Liver (tissue), 8 donors: ENCODE measurements at regions not wholly inside any gene's neighbourhood (a gene's known extent, or its start where the extent isn't known, plus 50 kb on each side); places are given as distances from the start of the nearest gene placed in this dataset.

Experiments used
- DNase-seq: peaks from one replicate; pipeline ENCODE4 v3.0.0-alpha.2; 2017; ENCODE audit warnings: low spot score
- H3K27ac ChIP-seq, 2 donors: one replicate each; pipeline ENCODE4 v1.7.0; 2013; ENCODE audit warnings: inconsistent platforms in 2 of 2, low read length in 2 of 2, control low read depth in 1 of 2, low read depth in 1 of 2, mild to moderate bottlenecking in 1 of 2
- H3K27me3 ChIP-seq, 4 donors: one replicate each; pipeline versions ENCODE4 v1.6.1 to v1.7.0; 2013; ENCODE audit warnings: low read length in 3 of 4, inconsistent platforms in 1 of 4, mild to moderate bottlenecking in 1 of 4, moderate library complexity in 1 of 4; ENCODE audit not compliant: control insufficient read depth in 4 of 4, insufficient read depth in 4 of 4
- H3K36me3 ChIP-seq, 4 donors: one replicate each; pipeline versions ENCODE4 v1.6.1 to v1.7.0; 2013; ENCODE audit warnings: low read length in 3 of 4, mild to moderate bottlenecking in 3 of 4, low read depth in 1 of 4, moderate library complexity in 1 of 4; ENCODE audit not compliant: control insufficient read depth in 4 of 4, insufficient read depth in 3 of 4
- H3K4me1 ChIP-seq, 4 donors: one replicate each; pipeline versions ENCODE4 v1.6.1 to v1.7.0; 2013; ENCODE audit warnings: low read length in 3 of 4, mild to moderate bottlenecking in 3 of 4, moderate library complexity in 1 of 4; ENCODE audit not compliant: control insufficient read depth in 4 of 4, insufficient read depth in 4 of 4
- H3K4me3 ChIP-seq, 3 donors: one replicate each; pipeline versions ENCODE4 v1.6.1 to v1.7.0; 2013; ENCODE audit warnings: low read length in 3 of 3, control low read depth in 1 of 3, low read depth in 1 of 3, mild to moderate bottlenecking in 1 of 3
- H3K9ac ChIP-seq, 2 donors: one replicate each; pipeline ENCODE4 v1.7.0; 2013; ENCODE audit warnings: low read length in 2 of 2, mild to moderate bottlenecking in 2 of 2, moderate library complexity in 2 of 2, control low read depth in 1 of 2, low read depth in 1 of 2
- H3K9me3 ChIP-seq, 4 donors: one replicate each; pipeline versions ENCODE4 v1.6.1 to v1.7.0; 2013; ENCODE audit warnings: low read length in 3 of 4; ENCODE audit not compliant: control insufficient read depth in 4 of 4
- CTCF ChIP-seq: fragments of 150-350 bp; IDR thresholded peaks from 2 replicates; pipeline ENCODE4 v1.5.1; 2017; ENCODE audit warnings: improper control_type of control experiment, low read depth, low read length; ENCODE audit not compliant: missing input control
- EGR1 ChIP-seq, 2 donors: IDR thresholded peaks; 2 replicates each; pipeline ENCODE4 v1.6.1; 2016 to 2018; ENCODE audit warnings: antibody characterized with exemption in 2 of 2, low read depth in 2 of 2
- FOXA1 ChIP-seq: IDR thresholded peaks from 2 replicates; pipeline ENCODE4 v1.6.1; 2016; ENCODE audit warnings: antibody characterized with exemption
- FOXA2 ChIP-seq: IDR thresholded peaks from 2 replicates; pipeline ENCODE4 v1.6.1; 2016; ENCODE audit warnings: antibody characterized with exemption
- GABPA ChIP-seq, 2 donors: IDR thresholded peaks in 1 of 2; conservative IDR thresholded peaks in 1 of 2; 2 replicates each; pipeline ENCODE4 v1.6.1; 2016; ENCODE audit warnings: antibody characterized with exemption in 2 of 2, mild to moderate bottlenecking in 1 of 2, moderate library complexity in 1 of 2
- HNF4A ChIP-seq, 2 donors: conservative IDR thresholded peaks; 2 replicates each; pipeline ENCODE4 v1.6.1; 2016; ENCODE audit warnings: antibody characterized with exemption in 2 of 2, mild to moderate bottlenecking in 2 of 2
- HNF4G ChIP-seq: IDR thresholded peaks from 2 replicates; pipeline ENCODE4 v1.6.1; 2016; ENCODE audit warnings: antibody characterized with exemption
- JUND ChIP-seq, 2 donors: IDR thresholded peaks; 2 replicates each; pipeline ENCODE4 v1.6.1; 2016; ENCODE audit warnings: antibody characterized with exemption in 2 of 2
- NR2F2 ChIP-seq: IDR thresholded peaks from 2 replicates; pipeline ENCODE4 v1.6.1; 2016; ENCODE audit warnings: antibody characterized with exemption
- RAD21 ChIP-seq, 2 donors: IDR thresholded peaks; 2 replicates each; pipeline ENCODE4 v1.6.1; 2016; ENCODE audit warnings: antibody characterized with exemption in 2 of 2, mild to moderate bottlenecking in 2 of 2
- RXRA ChIP-seq, 2 donors: IDR thresholded peaks; 2 replicates each; pipeline ENCODE4 v1.6.1; 2017 to 2018; ENCODE audit warnings: antibody characterized with exemption in 2 of 2, mild to moderate bottlenecking in 1 of 2
- SP1 ChIP-seq: IDR thresholded peaks from 2 replicates; pipeline ENCODE4 v1.6.1; 2018; ENCODE audit warnings: antibody characterized with exemption, mild to moderate bottlenecking
- TAF1 ChIP-seq: conservative IDR thresholded peaks from 2 replicates; pipeline ENCODE4 v1.6.1; 2016; ENCODE audit warnings: antibody characterized with exemption, mild to moderate bottlenecking
- YY1 ChIP-seq: IDR thresholded peaks from 2 replicates; pipeline ENCODE4 v1.6.1; 2016; ENCODE audit warnings: antibody characterized with exemption, mild to moderate bottlenecking
- WGBS: extraction: QIAGEN DNeasy Blood & Tissue Kit; methylation state at CpG from one replicate; pipeline ENCODE4 v1.1.7; 2013; 5-methylcytosine and 5-hydroxymethylcytosine counted together
- TF ChIP-seq, protein P1 (sequence below): IDR thresholded peaks from 2 replicates; pipeline ENCODE4 v1.6.1; 2016; ENCODE audit warnings: antibody characterized with exemption
- TF ChIP-seq, protein P2 (sequence below): IDR thresholded peaks from 2 replicates; pipeline ENCODE4 v1.6.1; 2016; ENCODE audit warnings: antibody characterized with exemption
- TF ChIP-seq, protein P3 (sequence below): IDR thresholded peaks from 2 replicates; pipeline ENCODE4 v1.6.1; 2016; ENCODE audit warnings: antibody characterized with exemption
- TF ChIP-seq, protein P4 (sequence below): IDR thresholded peaks from 2 replicates; pipeline ENCODE4 v1.6.1; 2016; ENCODE audit warnings: antibody characterized with exemption, mild to moderate bottlenecking
- donor health status: healthy.
- donor health status: healthy.
- donor health status: healthy.
- donor health status: healthy.
- donor health status: healthy.

- no peak for DNase-seq
- no peaks in the 10 kb centered on the region for H3K4me1 ChIP-seq
- H3K9me3 ChIP-seq, result no peaks in the 10 kb centered on the region
- WGBS, result 59% methylated on average over 11 of the region's 11 CpGs
- TF ChIP-seq, protein P1, sequence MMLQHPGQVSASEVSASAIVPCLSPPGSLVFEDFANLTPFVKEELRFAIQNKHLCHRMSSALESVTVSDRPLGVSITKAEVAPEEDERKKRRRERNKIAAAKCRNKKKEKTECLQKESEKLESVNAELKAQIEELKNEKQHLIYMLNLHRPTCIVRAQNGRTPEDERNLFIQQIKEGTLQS, result no peak
- TF ChIP-seq YY1, result no peak
- TF ChIP-seq RXRA (IDR thresholded peaks at IDR 0.05), result no peak
- no peak for TF ChIP-seq HNF4A (conservative IDR thresholded peaks at IDR 0.05)
- TF ChIP-seq, protein P2, sequence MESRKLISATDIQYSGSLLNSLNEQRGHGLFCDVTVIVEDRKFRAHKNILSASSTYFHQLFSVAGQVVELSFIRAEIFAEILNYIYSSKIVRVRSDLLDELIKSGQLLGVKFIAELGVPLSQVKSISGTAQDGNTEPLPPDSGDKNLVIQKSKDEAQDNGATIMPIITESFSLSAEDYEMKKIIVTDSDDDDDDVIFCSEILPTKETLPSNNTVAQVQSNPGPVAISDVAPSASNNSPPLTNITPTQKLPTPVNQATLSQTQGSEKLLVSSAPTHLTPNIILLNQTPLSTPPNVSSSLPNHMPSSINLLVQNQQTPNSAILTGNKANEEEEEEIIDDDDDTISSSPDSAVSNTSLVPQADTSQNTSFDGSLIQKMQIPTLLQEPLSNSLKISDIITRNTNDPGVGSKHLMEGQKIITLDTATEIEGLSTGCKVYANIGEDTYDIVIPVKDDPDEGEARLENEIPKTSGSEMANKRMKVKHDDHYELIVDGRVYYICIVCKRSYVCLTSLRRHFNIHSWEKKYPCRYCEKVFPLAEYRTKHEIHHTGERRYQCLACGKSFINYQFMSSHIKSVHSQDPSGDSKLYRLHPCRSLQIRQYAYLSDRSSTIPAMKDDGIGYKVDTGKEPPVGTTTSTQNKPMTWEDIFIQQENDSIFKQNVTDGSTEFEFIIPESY, result no peak
- no peak for TF ChIP-seq EGR1 (IDR thresholded peaks at IDR 0.05; ENCODE audit: low read depth in 2 of 2)
- TF ChIP-seq HNF4G, result no peak
- TF ChIP-seq CTCF, result no peak
- TF ChIP-seq NR2F2, result no peak
- TF ChIP-seq RAD21 (IDR thresholded peaks at IDR 0.05), result no peak
- no peak for TF ChIP-seq GABPA (IDR thresholded peaks at IDR 0.05 in 1 of 2, conservative IDR thresholded peaks at IDR 0.05 in 1 of 2)
- no peak for TF ChIP-seq FOXA1
- no peak for TF ChIP-seq TAF1
- TF ChIP-seq, protein P3, sequence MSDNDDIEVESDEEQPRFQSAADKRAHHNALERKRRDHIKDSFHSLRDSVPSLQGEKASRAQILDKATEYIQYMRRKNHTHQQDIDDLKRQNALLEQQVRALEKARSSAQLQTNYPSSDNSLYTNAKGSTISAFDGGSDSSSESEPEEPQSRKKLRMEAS, result no peak
- no peak for TF ChIP-seq FOXA2
- no peaks in the 10 kb centered on the region for H3K27me3 ChIP-seq
- H3K9ac ChIP-seq, result no peak overlapping the region
- no peaks in the 10 kb centered on the region for H3K36me3 ChIP-seq
- H3K27ac ChIP-seq, result no peak overlapping the region
- no peak overlapping the region for H3K4me3 ChIP-seq
Measured at GRCh38 chr18:75874401-75875089, 447.0 kb upstream of the SMIM21 start.

GRCh38 chr18:75871596-75871995 is 444.1 kb upstream of the SMIM21 start:
- Histone ChIP-seq H3K4me3 (no peak overlapping the region), H3K9me3 (no peaks in the 10 kb centered on the region), H3K27me3 (no peaks in the 10 kb centered on the region), H3K9ac (no peak overlapping the region), H3K27ac (no peak overlapping the region), H3K4me1 (no peaks in the 10 kb centered on the region), H3K36me3 (no peaks in the 10 kb centered on the region)
- no peak for DNase-seq
- WGBS, result 63% methylated on average over 3 of the region's 3 CpGs
- TF ChIP-seq YY1, result no peak

GRCh38 chr18:75869162-75869561 is 441.7 kb upstream of the SMIM21 start:
- Histone ChIP-seq H3K4me1 (no peaks in the 10 kb centered on the region), H3K27ac (no peak overlapping the region), H3K4me3 (no peak overlapping the region), H3K36me3 (no peaks in the 10 kb centered on the region), H3K27me3 (no peaks in the 10 kb centered on the region), H3K9me3 (no peaks in the 10 kb centered on the region), H3K9ac (no peak overlapping the region)
- 42% methylated on average over 1 of the region's 1 CpG for WGBS
- DNase-seq, result no peak
- TF ChIP-seq, protein P3, result no peak
- no peak for TF ChIP-seq HNF4A (conservative IDR thresholded peaks at IDR 0.05)
- no peak for TF ChIP-seq YY1
- TF ChIP-seq, protein P1, result no peak
- TF ChIP-seq JUND (IDR thresholded peaks at IDR 0.05), result no peak
- TF ChIP-seq, protein P4, sequence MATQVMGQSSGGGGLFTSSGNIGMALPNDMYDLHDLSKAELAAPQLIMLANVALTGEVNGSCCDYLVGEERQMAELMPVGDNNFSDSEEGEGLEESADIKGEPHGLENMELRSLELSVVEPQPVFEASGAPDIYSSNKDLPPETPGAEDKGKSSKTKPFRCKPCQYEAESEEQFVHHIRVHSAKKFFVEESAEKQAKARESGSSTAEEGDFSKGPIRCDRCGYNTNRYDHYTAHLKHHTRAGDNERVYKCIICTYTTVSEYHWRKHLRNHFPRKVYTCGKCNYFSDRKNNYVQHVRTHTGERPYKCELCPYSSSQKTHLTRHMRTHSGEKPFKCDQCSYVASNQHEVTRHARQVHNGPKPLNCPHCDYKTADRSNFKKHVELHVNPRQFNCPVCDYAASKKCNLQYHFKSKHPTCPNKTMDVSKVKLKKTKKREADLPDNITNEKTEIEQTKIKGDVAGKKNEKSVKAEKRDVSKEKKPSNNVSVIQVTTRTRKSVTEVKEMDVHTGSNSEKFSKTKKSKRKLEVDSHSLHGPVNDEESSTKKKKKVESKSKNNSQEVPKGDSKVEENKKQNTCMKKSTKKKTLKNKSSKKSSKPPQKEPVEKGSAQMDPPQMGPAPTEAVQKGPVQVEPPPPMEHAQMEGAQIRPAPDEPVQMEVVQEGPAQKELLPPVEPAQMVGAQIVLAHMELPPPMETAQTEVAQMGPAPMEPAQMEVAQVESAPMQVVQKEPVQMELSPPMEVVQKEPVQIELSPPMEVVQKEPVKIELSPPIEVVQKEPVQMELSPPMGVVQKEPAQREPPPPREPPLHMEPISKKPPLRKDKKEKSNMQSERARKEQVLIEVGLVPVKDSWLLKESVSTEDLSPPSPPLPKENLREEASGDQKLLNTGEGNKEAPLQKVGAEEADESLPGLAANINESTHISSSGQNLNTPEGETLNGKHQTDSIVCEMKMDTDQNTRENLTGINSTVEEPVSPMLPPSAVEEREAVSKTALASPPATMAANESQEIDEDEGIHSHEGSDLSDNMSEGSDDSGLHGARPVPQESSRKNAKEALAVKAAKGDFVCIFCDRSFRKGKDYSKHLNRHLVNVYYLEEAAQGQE, result no peak
- no peak for TF ChIP-seq SP1
- no peak for TF ChIP-seq RXRA (IDR thresholded peaks at IDR 0.05)
